HepG2 (cell line): ENCODE measurements at regions not wholly inside any gene's neighbourhood (a gene's known extent, or its start where the extent isn't known, plus 50 kb on each side); places are given as distances from the start of the nearest gene placed in this dataset.

Source experiments
- SRF ChIP-seq: IDR thresholded peaks from 2 replicates; pipeline ENCODE4 v1.6.1; 2011; ENCODE audit warnings: mild to moderate bottlenecking, low read depth, low read length, moderate library complexity
- STAT5B ChIP-seq: sonication (generic); formaldehyde crosslinking; IDR thresholded peaks from 2 replicates; pipeline ENCODE4 v1.4.0; 2020; ENCODE audit warnings: missing genetic modification reagents
- ZBTB33 ChIP-seq: sonication (generic); formaldehyde crosslinking; IDR thresholded peaks from 2 replicates; pipeline ENCODE4 v1.4.0; 2020; ENCODE audit warnings: missing genetic modification reagents
- ZNF138 ChIP-seq: sonication (generic); formaldehyde crosslinking; IDR thresholded peaks from 2 replicates; pipeline ENCODE4 v1.5.0; 2020; ENCODE audit warnings: mild to moderate bottlenecking, low read depth, missing genetic modification reagents
- ZNF281 ChIP-seq: sonication (generic); formaldehyde crosslinking; IDR thresholded peaks from 2 replicates; pipeline ENCODE4 v1.4.0; 2020; ENCODE audit warnings: missing genetic modification reagents, borderline replicate concordance

- TF ChIP-seq SRF (no peak), STAT5B (CRISPR knock-in tag) (no peak), ZBTB33 (CRISPR knock-in tag) (no peak), ZNF138 (CRISPR knock-in tag) (no peak), ZNF281 (no peak)
Observed at GRCh38 chr2:59177748-59178147, 936.6 kb upstream of the FANCL start.
